ENCODE measurements at regions not wholly inside any gene's neighbourhood (a gene's known extent, or its start where the extent isn't known, plus 50 kb on each side); places are given as distances from the start of the nearest gene placed in this dataset.

DNA sequence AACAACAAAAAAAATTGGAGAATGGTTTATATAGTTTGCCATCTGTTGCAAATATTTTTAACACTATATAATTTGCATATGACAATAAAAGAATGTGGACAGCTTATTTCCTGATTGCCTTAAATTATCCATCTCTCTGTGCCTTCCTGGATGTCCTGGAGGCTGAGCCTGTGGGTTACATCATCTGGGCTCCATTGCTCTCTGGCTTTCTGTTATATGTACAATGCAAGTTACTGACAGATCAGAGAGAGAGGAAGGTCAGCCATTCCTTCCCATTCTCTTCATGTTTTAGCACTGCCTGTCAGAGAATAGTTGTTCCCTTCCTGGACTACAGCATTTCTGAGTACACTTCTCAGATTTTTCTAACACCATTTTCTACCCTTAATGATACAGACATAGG lies 758.3 kb upstream of the PCDH20 start:
- Histone ChIP-seq H3K79me1 (ENCODE audit: insufficient read depth, low read depth, low read length, poor library complexity, severe bottlenecking) (no peaks in the 10 kb centered on the region), H3K4me1 (ENCODE audit: insufficient read depth, low read length) (no peaks in the 10 kb centered on the region), H3K23me2 (ENCODE audit: insufficient read length, low read depth, low read length, poor library complexity, severe bottlenecking) (no peaks in the 10 kb centered on the region), H3K27me3 (ENCODE audit: insufficient read depth, low read length) (no peaks in the 10 kb centered on the region), H3K4ac (ENCODE audit: low read depth, low read length) (no peak overlapping the region), H2BK5ac (ENCODE audit: insufficient read length, low read length) (no peak overlapping the region), H4K91ac (ENCODE audit: insufficient read length, low read depth, low read length) (no peak overlapping the region), H3K23ac (ENCODE audit: insufficient read length, low read depth, low read length) (no peak overlapping the region), H2BK15ac (ENCODE audit: low read depth, low read length) (no peak overlapping the region), H3K79me2 (ENCODE audit: insufficient read depth, low read length) (no peaks in the 10 kb centered on the region), H3K18ac (ENCODE audit: insufficient read length, low read depth, low read length) (no peak overlapping the region), H4K8ac (replicated peaks; ENCODE audit: insufficient read length, low read depth, low read length) (no peak overlapping the region), H3K9ac (ENCODE audit: extremely low read depth, insufficient read length, low read length) (no peak overlapping the region), H2BK12ac (ENCODE audit: insufficient read length, low read depth, low read length) (no peak overlapping the region), H2BK120ac (ENCODE audit: low read depth, low read length, poor library complexity, severe bottlenecking) (no peak overlapping the region), H3T11ph (ENCODE audit: low read length) (no peak overlapping the region), H4K5ac (ENCODE audit: insufficient read length, low read depth, low read length) (no peak overlapping the region), H2AK5ac (ENCODE audit: insufficient read length, low read length) (no peak overlapping the region), H3K27ac (ENCODE audit: insufficient read length, low read depth, low read length) (no peak overlapping the region), H2AFZ (ENCODE audit: low read length) (no peak overlapping the region), H3K4me2 (ENCODE audit: insufficient read depth, insufficient read length, low read length) (no peak overlapping the region), H4K20me1 (ENCODE audit: control insufficient read depth, insufficient read depth, insufficient read length) (no peaks in the 10 kb centered on the region), H3K14ac (ENCODE audit: insufficient read depth, low read length) (no peak overlapping the region), H2BK20ac (ENCODE audit: low read depth, low read length, poor library complexity, severe bottlenecking) (no peak overlapping the region), H3K56ac (ENCODE audit: insufficient read length, low read depth, low read length) (no peak overlapping the region), H3K9me3 (ENCODE audit: control insufficient read depth, low read depth, low read length) (no peaks in the 10 kb centered on the region)
- no peaks in the 10 kb centered on the region; a peak in 2 of 7 replicates for H3K36me3 Mint-ChIP-seq (ENCODE audit: insufficient read depth in 1 of 3, low read depth in 3 of 3)
- peaks cover 0 to 2% of the 10 kb centered on the region in 2 experiments; a peak in 2 of 5 replicates for H3K9me3 Mint-ChIP-seq
- no peak overlapping the region for H3K4me3 Mint-ChIP-seq
- no peak for DNase-seq
- TF ChIP-seq, protein P1, sequence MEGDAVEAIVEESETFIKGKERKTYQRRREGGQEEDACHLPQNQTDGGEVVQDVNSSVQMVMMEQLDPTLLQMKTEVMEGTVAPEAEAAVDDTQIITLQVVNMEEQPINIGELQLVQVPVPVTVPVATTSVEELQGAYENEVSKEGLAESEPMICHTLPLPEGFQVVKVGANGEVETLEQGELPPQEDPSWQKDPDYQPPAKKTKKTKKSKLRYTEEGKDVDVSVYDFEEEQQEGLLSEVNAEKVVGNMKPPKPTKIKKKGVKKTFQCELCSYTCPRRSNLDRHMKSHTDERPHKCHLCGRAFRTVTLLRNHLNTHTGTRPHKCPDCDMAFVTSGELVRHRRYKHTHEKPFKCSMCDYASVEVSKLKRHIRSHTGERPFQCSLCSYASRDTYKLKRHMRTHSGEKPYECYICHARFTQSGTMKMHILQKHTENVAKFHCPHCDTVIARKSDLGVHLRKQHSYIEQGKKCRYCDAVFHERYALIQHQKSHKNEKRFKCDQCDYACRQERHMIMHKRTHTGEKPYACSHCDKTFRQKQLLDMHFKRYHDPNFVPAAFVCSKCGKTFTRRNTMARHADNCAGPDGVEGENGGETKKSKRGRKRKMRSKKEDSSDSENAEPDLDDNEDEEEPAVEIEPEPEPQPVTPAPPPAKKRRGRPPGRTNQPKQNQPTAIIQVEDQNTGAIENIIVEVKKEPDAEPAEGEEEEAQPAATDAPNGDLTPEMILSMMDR (conservative IDR thresholded peaks at IDR 0.05), result no peak
- H3K27ac Mint-ChIP-seq, result no peak overlapping the region
- peaks cover 4 to 8% of the 10 kb centered on the region in 2 experiments for H3K4me1 Mint-ChIP-seq
- H3K27me3 Mint-ChIP-seq (ENCODE audit: low read depth), result peaks cover 1% of the 10 kb centered on the region; the same call in 1 of the 2 replicates
